GM23338 (cell line): ENCODE measurements at regions not wholly inside any gene's neighbourhood (a gene's known extent, or its start where the extent isn't known, plus 50 kb on each side); places are given as distances from the start of the nearest gene placed in this dataset.

Experiments
- ATAC-seq: fragments of 200-7000 bp; cut with Tn5 transposase; 3 replicates; pipeline ENCODE4 v1.9.1; 2020
- DNase-seq: peaks from one replicate; pipeline ENCODE4 v3.0.0-alpha.2; 2015; ENCODE audit warnings: low spot score
- H2AFZ ChIP-seq: fragments of 200-600 bp; sonication (generic); 2 replicates; pipeline ENCODE4 v1.8.0; 2016; ENCODE audit warnings: antibody characterized with exemption, mild to moderate bottlenecking, moderate library complexity
- H3F3A ChIP-seq: fragments of 200-600 bp; sonication (generic); replicated peaks from 2 replicates; pipeline ENCODE4 v1.8.0; 2017; ENCODE audit warnings: antibody characterized with exemption, mixed run types, low read depth
- H3K27ac ChIP-seq: fragments of 200-600 bp; sonication (generic); 2 replicates; pipeline ENCODE4 v1.6.1; 2016; ENCODE audit warnings: low read depth
- H3K27me3 ChIP-seq: fragments of 200-600 bp; sonication (generic); 2 replicates; pipeline ENCODE4 v1.8.0; 2016; ENCODE audit warnings: mild to moderate bottlenecking, mixed run types, moderate library complexity; ENCODE audit not compliant: insufficient read depth
- H3K36me3 ChIP-seq: fragments of 200-600 bp; sonication (generic); 2 replicates; pipeline ENCODE4 v1.8.0; 2016; ENCODE audit warnings: mild to moderate bottlenecking; ENCODE audit not compliant: insufficient read depth
- H3K4me1 ChIP-seq: fragments of 200-600 bp; sonication (generic); 2 replicates; pipeline ENCODE4 v1.8.0; 2016; ENCODE audit warnings: mild to moderate bottlenecking, moderate library complexity; ENCODE audit not compliant: insufficient read depth
- H3K4me2 ChIP-seq: fragments of 200-600 bp; sonication (generic); 2 replicates; pipeline ENCODE4 v1.7.1; 2017; ENCODE audit warnings: mixed run types
- H3K4me3 ChIP-seq: fragments of 200-600 bp; sonication (generic); 2 replicates; pipeline ENCODE4 v1.6.1; 2016; ENCODE audit warnings: mixed run types
- H3K79me2 ChIP-seq: fragments of 200-600 bp; sonication (generic); replicated peaks from 2 replicates; pipeline ENCODE4 v1.8.0; 2017; ENCODE audit warnings: mild to moderate bottlenecking; ENCODE audit not compliant: insufficient read depth
- H3K9me2 ChIP-seq: fragments of 200-600 bp; sonication (generic); 2 replicates; pipeline ENCODE4 v1.8.0; 2017; ENCODE audit not compliant: insufficient read depth
- H4K20me1 ChIP-seq: fragments of 200-600 bp; sonication (generic); replicated peaks from 2 replicates; pipeline ENCODE4 v1.8.0; 2017; ENCODE audit warnings: mild to moderate bottlenecking; ENCODE audit not compliant: insufficient read depth
- H3K27ac Mint-ChIP-seq: 2 replicates; pipeline ENCODE4 v1.8.0; 2020; ENCODE audit warnings: inconsistent platforms, mild to moderate bottlenecking, moderate library complexity, mixed read lengths
- H3K27me3 Mint-ChIP-seq: 3 replicates; pipeline ENCODE4 v1.8.0; 2022; ENCODE audit warnings: low read depth, mild to moderate bottlenecking, moderate library complexity, mixed read lengths, inconsistent platforms; ENCODE audit not compliant: insufficient read depth, poor library complexity
- H3K36me3 Mint-ChIP-seq: 3 replicates; pipeline ENCODE4 v1.8.0; 2021; ENCODE audit warnings: low read depth, mild to moderate bottlenecking, inconsistent platforms, moderate library complexity, mixed read lengths
- H3K4me1 Mint-ChIP-seq: 3 replicates; pipeline ENCODE4 v1.8.0; 2020; ENCODE audit warnings: mild to moderate bottlenecking, inconsistent platforms, mixed read lengths
- H3K4me3 Mint-ChIP-seq: 3 replicates; pipeline ENCODE4 v1.8.0; 2021; ENCODE audit warnings: moderate library complexity, mild to moderate bottlenecking, inconsistent platforms, mixed read lengths
- H3K9me3 Mint-ChIP-seq: 3 replicates; pipeline ENCODE4 v1.8.0; 2020; ENCODE audit warnings: moderate library complexity, mild to moderate bottlenecking, inconsistent platforms, mixed read lengths
- CREB1 ChIP-seq: fragments of 250-450 bp; sonication (Bioruptor Pico); IDR thresholded peaks from 2 replicates; pipeline ENCODE4 v1.5.0; 2020; ENCODE audit warnings: low read depth, mild to moderate bottlenecking, moderate library complexity
- CTCF ChIP-seq, 2 experiments: fragments of 200-600 bp in 1 of 2; sonication (generic) in 1 of 2; conservative IDR thresholded peaks; 2 replicates each; pipeline versions ENCODE4 v1.5.1 to v1.6.1; 2016 to 2017; ENCODE audit warnings: antibody characterized with exemption in 2 of 2, low read depth in 2 of 2, mild to moderate bottlenecking in 2 of 2, moderate library complexity in 1 of 2
- ETS1 ChIP-seq: IDR thresholded peaks from 2 replicates; pipeline ENCODE4 v1.6.1; 2016; ENCODE audit warnings: antibody characterized with exemption
- EZH2phosphoT487 ChIP-seq: fragments of 200-600 bp; sonication (generic); IDR thresholded peaks from one replicate; pipeline ENCODE4 v1.8.1; 2018; ENCODE audit warnings: antibody characterized with exemption; ENCODE audit not compliant: unreplicated experiment
- JUNB ChIP-seq: IDR thresholded peaks from one replicate; pipeline ENCODE4 v1.6.1; 2016; ENCODE audit warnings: antibody characterized with exemption; ENCODE audit not compliant: unreplicated experiment
- NANOG ChIP-seq: IDR thresholded peaks from 2 replicates; pipeline ENCODE4 v1.6.1; 2016; ENCODE audit warnings: antibody characterized with exemption, borderline replicate concordance
- REST ChIP-seq: IDR thresholded peaks from one replicate; pipeline ENCODE4 v1.6.1; 2018; ENCODE audit warnings: antibody characterized with exemption; ENCODE audit not compliant: unreplicated experiment
- STAT1 ChIP-seq: IDR thresholded peaks from one replicate; pipeline ENCODE4 v1.6.1; 2016; ENCODE audit warnings: antibody characterized with exemption; ENCODE audit not compliant: unreplicated experiment
- ZNF462 ChIP-seq: fragments of 250-450 bp; sonication (Bioruptor Pico); IDR thresholded peaks from 2 replicates; pipeline ENCODE4 v1.5.0; 2020; ENCODE audit warnings: mild to moderate bottlenecking, moderate library complexity

- no peak for TF ChIP-seq REST
- no peak for TF ChIP-seq CTCF (conservative IDR thresholded peaks at IDR 0.05; ENCODE audit: low read depth in 2 of 2)
- no peak for TF ChIP-seq JUNB
Observed at GRCh38 chr4:8775121-8775520, 96.5 kb downstream of the HMX1 start (continued).

GRCh38 chr4:8774071-8774470, 97.6 kb downstream of the HMX1 start:
- H3K27me3 Mint-ChIP-seq: peaks cover 9% of the 10 kb centered on the region
- Histone ChIP-seq H3K4me2 (no peak overlapping the region), H3K36me3 (no peaks in the 10 kb centered on the region), H3K27ac (no peak overlapping the region), H3K4me3 (no peak overlapping the region), H3K4me1 (no peaks in the 10 kb centered on the region), H3K9me2 (no peaks in the 10 kb centered on the region), H3K27me3 (no peaks in the 10 kb centered on the region), H2AFZ (no peak overlapping the region), H3K79me2 (no peaks in the 10 kb centered on the region), H4K20me1 (no peaks in the 10 kb centered on the region), H3F3A (no peaks in the 10 kb centered on the region)
- H3K4me1 Mint-ChIP-seq: peaks cover 12% of the 10 kb centered on the region
- DNase-seq: no peak
- ATAC-seq: no peak
- no peak overlapping the region for H3K4me3 Mint-ChIP-seq
- H3K27ac Mint-ChIP-seq: no peak overlapping the region
- no peaks in the 10 kb centered on the region for H3K36me3 Mint-ChIP-seq
- no peaks in the 10 kb centered on the region for H3K9me3 Mint-ChIP-seq
- TF ChIP-seq ETS1 (no peak), REST (no peak), STAT1 (no peak), ZNF462 (CRISPR knock-in tag) (no peak), NANOG (no peak), JUNB (no peak), EZH2phosphoT487 (no peak), CREB1 (CRISPR knock-in tag) (no peak)
